Forelimb muscle (tissue), 1 donor: ENCODE measurements at regions not wholly inside any gene's neighbourhood (a gene's known extent, or its start where the extent isn't known, plus 50 kb on each side); places are given as distances from the start of the nearest gene placed in this dataset.
A peak's percentile ranks its signal among the peaks of the same experiment; 100 is the strongest.

Source experiments
- DNase-seq: peaks from one replicate; pipeline ENCODE4 v3.0.0-alpha.2; 2013; ENCODE audit warnings: low read depth

- no peak for DNase-seq
These were observed 112.4 kb upstream of the JAZF1 start for GRCh38 chr7:28292834-28293526.

GRCh38 chr7:28293527-28293835, 112.9 kb upstream of the JAZF1 start:
- no peak for DNase-seq

GRCh38 chr7:28296571-28297483, 115.5 kb upstream of the CREB5 start:
- no peak for DNase-seq

GRCh38 chr7:28297801-28298459, 114.4 kb upstream of the CREB5 start:
- no peak for DNase-seq

- DNase-seq = no peak
These were observed 113.3 kb upstream of the CREB5 start for GRCh38 chr7:28298870-28299518.

- DNase-seq = no peak
These were observed 112.8 kb upstream of the CREB5 start for GRCh38 chr7:28299556-28299955.

GRCh38 chr7:28300488-28300887, 111.8 kb upstream of the CREB5 start:
- no peak for DNase-seq

- DNase-seq = peak; percentile 46
These were observed 111.1 kb upstream of the CREB5 start for GRCh38 chr7:28301148-28301641.

GRCh38 chr7:28304290-28304689, 108.0 kb upstream of the CREB5 start:
- DNase-seq = no peak

- DNase-seq = no peak
These were observed 102.4 kb upstream of the CREB5 start for GRCh38 chr7:28309704-28310459.

- no peak for DNase-seq
These were observed 101.9 kb upstream of the CREB5 start for GRCh38 chr7:28310460-28310848.

GRCh38 chr7:28311670-28312069, 100.6 kb upstream of the CREB5 start:
- DNase-seq = no peak

GRCh38 chr7:28312948-28313347, 99.4 kb upstream of the CREB5 start:
- DNase-seq = no peak

- DNase-seq = no peak
These were observed 97.5 kb upstream of the CREB5 start for GRCh38 chr7:28314841-28315240.

- DNase-seq = no peak
These were observed 96.5 kb upstream of the CREB5 start for GRCh38 chr7:28315565-28316410.

- DNase-seq = no peak
These were observed 95.8 kb upstream of the CREB5 start for GRCh38 chr7:28316489-28316888.

- DNase-seq = no peak
These were observed 94.1 kb upstream of the CREB5 start for GRCh38 chr7:28318101-28318762.

GRCh38 chr7:28323833-28324232, 88.5 kb upstream of the CREB5 start:
- no peak for DNase-seq

- no peak for DNase-seq
These were observed 84.2 kb upstream of the CREB5 start for GRCh38 chr7:28328146-28328545.
